IPS DF 6.9 (cell line): ENCODE measurements at regions not wholly inside any gene's neighbourhood (a gene's known extent, or its start where the extent isn't known, plus 50 kb on each side); places are given as distances from the start of the nearest gene placed in this dataset.

Experiments
- DNase-seq: peaks from one replicate; pipeline ENCODE4 v3.0.0-alpha.2; 2013; ENCODE audit warnings: low read depth, low spot score
- H3K27ac ChIP-seq: one replicate; pipeline ENCODE4 v1.5.1; 2013; ENCODE audit warnings: low read length, control low read depth
- H3K27me3 ChIP-seq: 2 replicates; pipeline ENCODE4 v1.6.1; 2013; ENCODE audit warnings: mild to moderate bottlenecking, low read length; ENCODE audit not compliant: control insufficient read depth, insufficient read depth
- H3K36me3 ChIP-seq: 2 replicates; pipeline ENCODE4 v1.6.1; 2013; ENCODE audit warnings: low read length; ENCODE audit not compliant: control insufficient read depth, insufficient read depth
- H3K4me1 ChIP-seq: 2 replicates; pipeline ENCODE4 v1.6.1; 2013; ENCODE audit warnings: low read length; ENCODE audit not compliant: control insufficient read depth, insufficient read depth
- H3K4me3 ChIP-seq: 2 replicates; pipeline ENCODE4 v1.5.1; 2013; ENCODE audit warnings: mild to moderate bottlenecking, low read length
- H3K9me3 ChIP-seq: 2 replicates; pipeline ENCODE4 v1.6.1; 2013; ENCODE audit warnings: low read length, inconsistent platforms; ENCODE audit not compliant: control insufficient read depth, insufficient read depth
- WGBS: extraction: QIAGEN DNeasy Blood & Tissue Kit; methylation state at CpG from one replicate; pipeline ENCODE4 v1.1.7; 2013; ENCODE audit warnings: mixed read lengths, missing lambda C conversion rate; ENCODE audit not compliant: insufficient read length, insufficient coverage; 5-methylcytosine and 5-hydroxymethylcytosine counted together

DNA sequence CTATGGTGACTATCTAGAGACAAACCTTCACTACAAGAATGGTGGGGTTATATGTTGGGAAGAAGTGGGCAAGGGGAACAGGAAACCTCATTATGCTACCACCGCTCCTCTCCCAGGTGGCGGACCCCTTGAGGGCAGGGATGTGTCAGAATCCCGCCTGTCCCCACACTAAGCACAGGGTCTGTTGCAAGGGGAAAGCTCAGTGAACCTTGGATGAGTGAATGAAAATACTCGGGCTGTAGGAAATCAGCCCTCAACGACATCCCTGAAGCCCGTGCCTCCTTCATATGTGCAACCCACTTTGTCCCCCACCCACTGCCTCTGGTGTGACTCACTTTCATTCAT, 68.2 kb upstream of the AMPD3 start:
- H3K4me1 ChIP-seq = no peaks in the 10 kb centered on the region; the same call in 1 of the 2 replicates
- H3K27me3 ChIP-seq = no peaks in the 10 kb centered on the region
- no CpG with 5 or more reads among the region's 6 CpGs for WGBS
- H3K36me3 ChIP-seq = no peaks in the 10 kb centered on the region
- no peak for DNase-seq
- H3K9me3 ChIP-seq = no peaks in the 10 kb centered on the region
- no peak overlapping the region for H3K4me3 ChIP-seq
- H3K27ac ChIP-seq = no peak overlapping the region

DNA sequence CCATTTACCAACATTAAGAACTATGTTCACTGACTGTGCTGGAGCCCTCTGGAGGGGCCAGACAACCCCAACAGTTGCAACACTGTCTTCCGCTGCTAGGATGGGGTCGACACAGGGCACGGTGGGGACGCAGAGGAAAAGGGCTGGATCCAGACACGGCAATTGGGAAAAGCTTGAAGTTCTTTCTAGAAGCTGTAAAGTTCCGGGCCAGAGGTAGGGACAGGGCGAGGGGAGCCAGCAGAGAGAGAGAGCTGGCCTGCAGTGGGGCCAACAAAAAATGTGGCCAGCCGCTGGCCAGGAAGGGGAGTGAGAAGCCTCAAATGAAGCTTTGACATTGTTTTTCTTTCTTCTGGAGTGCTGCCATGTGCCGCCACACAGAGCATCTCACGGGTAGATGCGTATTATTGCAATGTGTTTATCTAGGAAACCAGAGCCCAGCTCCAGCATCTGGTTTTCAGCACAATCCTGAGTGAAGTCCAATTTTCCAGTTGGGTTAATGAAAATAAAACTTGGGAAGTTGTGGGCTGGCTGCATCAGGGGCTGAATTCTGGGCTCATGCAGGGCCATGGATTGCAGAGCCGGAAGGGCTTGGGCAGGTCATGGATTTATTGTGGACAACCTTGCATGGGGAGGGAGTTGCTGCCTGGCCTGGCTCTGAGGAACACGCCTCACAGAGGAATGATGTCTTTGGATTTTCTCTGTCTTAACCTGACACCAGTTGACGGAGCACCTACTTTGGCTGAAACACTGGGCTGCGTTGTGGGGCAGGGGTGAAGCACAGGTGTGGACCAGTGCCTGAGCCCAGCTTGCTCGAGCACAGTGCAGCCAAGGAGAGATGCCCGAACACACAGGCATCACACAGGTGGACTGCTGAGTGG, 67.6 kb upstream of the AMPD3 start:
- H3K9me3 ChIP-seq = no peaks in the 10 kb centered on the region
- no peaks in the 10 kb centered on the region for H3K27me3 ChIP-seq
- WGBS = no CpG with 5 or more reads among the region's 17 CpGs
- no peak overlapping the region for H3K4me3 ChIP-seq
- no peaks in the 10 kb centered on the region; the same call in 1 of the 2 replicates for H3K4me1 ChIP-seq
- no peak for DNase-seq
- H3K36me3 ChIP-seq = no peaks in the 10 kb centered on the region
- no peak overlapping the region for H3K27ac ChIP-seq

DNA sequence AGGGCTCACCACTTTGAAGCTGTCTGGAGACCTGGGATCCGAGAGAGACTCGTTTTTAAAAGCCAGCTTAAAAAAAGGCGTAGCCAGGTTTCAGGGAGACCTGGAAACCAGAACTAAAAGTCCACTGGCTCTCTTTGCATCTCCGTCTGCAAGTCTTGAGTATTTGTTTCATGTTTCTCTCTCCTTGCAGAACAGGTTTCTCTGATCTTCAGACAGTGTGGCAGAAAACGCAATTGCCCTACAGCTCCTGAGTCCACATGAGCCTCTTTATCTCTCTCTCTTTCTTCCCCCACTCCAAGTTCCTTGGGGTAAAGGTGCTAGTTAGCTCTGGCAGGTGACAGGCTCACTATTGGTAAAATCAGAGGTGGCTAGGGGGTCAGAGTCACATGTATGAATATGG, 67.0 kb upstream of the AMPD3 start:
- no peaks in the 10 kb centered on the region for H3K9me3 ChIP-seq
- DNase-seq = no peak
- no peak overlapping the region for H3K27ac ChIP-seq
- H3K27me3 ChIP-seq = no peaks in the 10 kb centered on the region
- no peak overlapping the region for H3K4me3 ChIP-seq
- H3K36me3 ChIP-seq = no peaks in the 10 kb centered on the region
- no CpG with 5 or more reads among the region's 5 CpGs for WGBS
- no peaks in the 10 kb centered on the region; the same call in 1 of the 2 replicates for H3K4me1 ChIP-seq

DNA sequence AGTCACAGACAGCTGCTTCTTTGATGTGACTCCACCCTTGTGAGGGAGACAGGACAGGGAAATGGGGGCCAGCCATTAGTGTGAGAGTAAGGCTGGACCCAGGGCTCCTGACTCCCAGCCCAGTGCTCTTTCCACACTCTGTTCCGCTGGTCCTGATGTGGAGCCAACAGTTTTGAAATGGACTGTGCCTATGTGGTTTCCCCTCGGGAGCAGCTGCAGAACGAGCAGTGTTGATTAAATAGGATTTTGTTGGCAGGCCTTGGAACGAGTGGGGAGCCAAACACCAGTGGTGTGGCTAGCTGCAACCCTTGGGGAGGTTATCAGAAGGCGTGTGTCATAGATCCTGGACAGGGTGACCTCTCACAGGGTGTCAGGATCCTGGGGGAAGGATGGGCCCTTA, 66.5 kb upstream of the AMPD3 start:
- Histone ChIP-seq H3K4me1 (no peaks in the 10 kb centered on the region; the same call in 1 of the 2 replicates), H3K9me3 (no peaks in the 10 kb centered on the region), H3K27ac (no peak overlapping the region), H3K27me3 (no peaks in the 10 kb centered on the region), H3K36me3 (no peaks in the 10 kb centered on the region), H3K4me3 (no peak overlapping the region)
- WGBS = no CpG with 5 or more reads among the region's 5 CpGs
- no peak for DNase-seq

DNA sequence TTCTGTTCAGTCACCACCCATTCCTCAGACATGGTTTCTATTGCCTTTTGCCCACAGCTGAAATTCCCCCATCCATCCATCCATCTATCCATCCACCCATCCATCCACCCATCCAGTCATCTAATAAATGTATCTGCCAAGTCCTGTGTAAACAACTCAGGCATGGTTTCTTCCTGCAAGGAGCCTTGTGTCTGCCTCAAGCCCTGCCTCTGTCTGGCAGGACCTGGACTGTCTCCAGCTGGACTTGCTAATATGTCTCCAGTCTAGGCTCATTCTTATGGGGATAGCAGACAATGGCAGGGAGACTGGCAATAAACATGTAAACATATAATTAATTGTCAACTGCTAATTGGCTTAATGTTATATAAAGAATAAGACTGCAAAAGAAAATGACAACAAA, 64.7 kb upstream of the AMPD3 start:
- no peak overlapping the region for H3K27ac ChIP-seq
- DNase-seq = no peak
- no peaks in the 10 kb centered on the region for H3K36me3 ChIP-seq
- H3K4me3 ChIP-seq = no peak overlapping the region
- no peaks in the 10 kb centered on the region for H3K27me3 ChIP-seq
- H3K9me3 ChIP-seq = no peaks in the 10 kb centered on the region
- H3K4me1 ChIP-seq = no peaks in the 10 kb centered on the region; the same call in 1 of the 2 replicates

DNA sequence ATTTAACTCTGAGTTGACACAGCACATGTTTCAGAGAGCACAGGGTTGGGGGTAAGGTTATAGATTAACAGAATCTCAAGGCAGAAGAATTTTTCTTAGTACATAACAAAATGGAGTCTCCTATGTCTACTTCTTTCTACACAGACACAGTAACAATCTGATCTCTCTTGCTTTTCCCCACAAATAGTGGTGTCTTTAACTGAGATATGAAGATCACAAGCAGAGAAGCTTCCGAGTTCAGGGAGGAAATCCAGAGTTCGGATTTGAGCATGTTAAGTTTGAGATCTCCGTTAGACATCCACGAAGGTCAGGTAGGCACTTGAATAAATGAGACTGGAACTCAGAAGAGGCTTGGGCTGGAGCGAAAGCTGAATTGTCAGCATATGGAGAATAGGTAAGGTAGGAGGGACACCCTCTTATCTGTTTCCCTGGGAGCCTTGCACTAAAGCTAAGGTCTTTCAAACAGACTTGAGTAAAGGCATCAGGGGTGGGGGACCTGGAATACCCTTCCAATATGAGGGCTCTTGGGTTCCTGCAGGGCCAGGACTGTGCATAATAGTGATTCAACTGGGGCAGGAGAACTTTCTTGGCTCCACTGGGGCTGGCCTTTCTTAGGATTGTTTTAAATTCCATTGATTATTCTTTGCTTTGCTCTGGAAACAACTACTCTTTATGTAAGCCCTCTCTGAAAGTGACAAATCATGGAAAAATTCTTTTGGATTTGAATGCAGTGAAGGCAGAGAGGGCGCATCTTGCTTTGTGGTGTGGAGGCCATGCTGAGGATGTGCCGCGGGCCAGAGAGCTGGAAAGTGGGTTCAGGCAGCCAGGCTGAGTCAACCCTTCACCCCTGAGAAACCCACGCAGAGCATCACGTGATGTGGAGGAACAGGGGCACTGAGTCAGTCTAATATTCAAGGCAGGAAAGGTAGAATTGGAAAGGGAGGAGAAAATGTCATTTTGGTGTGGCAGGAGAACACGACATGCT, 62.7 kb upstream of the AMPD3 start:
- no peak for DNase-seq
- no peaks in the 10 kb centered on the region for H3K9me3 ChIP-seq
- no peak overlapping the region for H3K27ac ChIP-seq
- H3K27me3 ChIP-seq = no peaks in the 10 kb centered on the region
- no CpG with 5 or more reads among the region's 11 CpGs for WGBS
- H3K36me3 ChIP-seq = no peaks in the 10 kb centered on the region
- no peaks in the 10 kb centered on the region; the same call in 1 of the 2 replicates for H3K4me1 ChIP-seq
- no peak overlapping the region for H3K4me3 ChIP-seq

DNA sequence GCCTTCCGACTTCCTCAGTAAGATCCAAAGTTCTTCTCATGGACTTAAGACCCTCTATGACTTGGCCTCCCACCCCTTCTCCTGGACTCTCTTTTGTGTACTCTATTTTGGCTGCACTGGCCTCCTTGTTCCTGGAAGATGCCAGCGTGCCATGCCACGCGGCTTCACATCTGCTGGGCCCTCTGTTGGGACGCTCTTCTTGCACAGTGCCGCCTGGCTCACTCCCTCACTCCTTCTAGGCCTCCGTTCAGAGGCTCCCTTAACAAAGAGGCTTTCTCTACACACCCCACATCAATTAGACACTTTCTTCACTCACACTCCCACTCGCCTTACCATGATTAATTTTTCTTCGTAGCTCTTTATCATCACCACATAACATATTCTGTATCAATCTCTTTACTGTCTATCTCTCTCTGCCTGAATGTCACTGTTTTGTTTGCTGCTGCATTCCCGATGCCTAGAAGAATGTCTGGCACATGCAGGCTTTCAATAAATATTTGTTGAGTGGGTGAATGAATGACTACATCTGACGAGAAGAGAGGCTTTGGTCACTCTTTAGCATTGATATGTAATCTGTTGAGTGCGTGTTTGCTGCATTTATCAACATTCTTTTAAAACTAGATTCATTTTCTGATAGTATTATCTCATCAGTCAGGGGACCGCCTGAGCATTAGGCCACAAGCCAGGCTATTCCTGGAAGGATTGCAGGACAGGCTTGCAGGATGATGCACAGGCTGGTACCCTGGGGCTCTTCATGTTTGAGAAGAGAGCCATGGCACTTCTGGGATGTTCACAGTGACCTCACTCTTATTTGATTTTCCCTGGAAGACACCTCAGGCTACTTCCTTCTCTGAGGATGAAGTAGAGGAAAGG, 60.6 kb upstream of the AMPD3 start:
- H3K36me3 ChIP-seq = no peaks in the 10 kb centered on the region
- no peak overlapping the region for H3K27ac ChIP-seq
- no peak for DNase-seq

DNA sequence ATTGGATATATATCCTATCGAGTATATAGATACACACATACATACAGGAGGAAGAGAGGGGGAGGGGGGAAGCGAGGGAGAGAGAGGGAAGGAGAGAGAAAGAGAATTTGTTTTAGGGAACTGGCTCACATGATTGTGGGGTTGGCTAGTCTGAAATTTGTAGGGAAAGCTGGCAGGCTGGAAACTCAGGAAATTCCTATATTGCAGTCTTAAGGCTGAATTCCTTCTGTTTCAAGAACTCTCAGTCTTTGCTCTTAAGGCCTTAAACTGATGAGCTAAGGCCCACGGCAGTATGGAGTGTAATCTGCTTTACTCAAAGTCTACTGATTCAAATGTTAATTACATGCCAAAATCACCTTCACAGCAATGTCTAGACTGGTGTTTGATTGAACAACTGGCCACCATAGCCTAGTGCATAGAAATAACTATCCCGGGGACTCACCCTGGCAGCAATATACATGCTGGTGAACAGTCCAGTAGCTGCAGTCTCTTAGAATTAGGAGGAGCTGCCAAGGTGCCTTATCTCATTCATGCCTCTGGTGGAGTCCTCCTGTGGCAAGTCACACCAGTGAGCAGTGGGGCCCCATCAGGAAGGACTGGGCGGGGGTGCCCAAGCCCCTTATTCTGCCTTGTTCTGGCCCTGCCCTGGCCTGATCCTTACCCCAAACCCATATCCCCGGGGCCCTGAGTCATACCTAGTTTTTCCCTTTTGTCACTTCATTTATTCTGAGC, 59.7 kb upstream of the AMPD3 start:
- no CpG with 5 or more reads among the region's 6 CpGs for WGBS

More for the DNA sequence above, 60.6 kb upstream of the AMPD3 start:
- Histone ChIP-seq H3K9me3 (no peaks in the 10 kb centered on the region), H3K4me3 (no peak overlapping the region), H3K27me3 (no peaks in the 10 kb centered on the region), H3K4me1 (no peaks in the 10 kb centered on the region)
- WGBS = 100% methylated on average over 2 of the region's 13 CpGs

DNA sequence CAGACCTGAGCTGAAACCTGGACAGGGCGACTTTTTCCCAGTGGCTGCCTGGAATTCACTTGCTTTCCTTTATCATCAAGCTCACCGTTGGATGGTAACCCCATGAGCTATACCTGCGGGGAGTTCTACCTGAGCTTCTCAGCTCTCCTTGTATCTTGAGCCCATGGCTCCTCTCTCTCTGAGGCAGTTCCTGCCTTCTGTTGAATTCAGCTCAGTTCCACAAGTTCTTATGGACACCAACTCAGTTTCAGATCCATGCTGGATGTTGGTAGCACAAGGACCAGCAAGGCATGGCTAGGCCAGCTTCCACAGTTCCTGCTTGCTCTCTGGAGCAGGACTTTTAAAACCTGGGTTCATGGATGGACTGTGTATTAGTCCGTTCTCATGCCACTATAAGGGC, 58.3 kb upstream of the AMPD3 start:
- no peaks in the 10 kb centered on the region for H3K9me3 ChIP-seq
- no peaks in the 10 kb centered on the region for H3K27me3 ChIP-seq
- no peaks in the 10 kb centered on the region for H3K36me3 ChIP-seq
- DNase-seq = no peak
- WGBS = no CpG with 5 or more reads among the region's 4 CpGs
- no peak overlapping the region for H3K4me3 ChIP-seq
- no peaks in the 10 kb centered on the region for H3K4me1 ChIP-seq
- H3K27ac ChIP-seq = no peak overlapping the region

More for the DNA sequence above, 59.7 kb upstream of the AMPD3 start:
- H3K27me3 ChIP-seq = no peaks in the 10 kb centered on the region
- no peaks in the 10 kb centered on the region for H3K36me3 ChIP-seq
- no peak for DNase-seq
- no peaks in the 10 kb centered on the region for H3K9me3 ChIP-seq
- H3K27ac ChIP-seq = no peak overlapping the region
- no peaks in the 10 kb centered on the region for H3K4me1 ChIP-seq
- no peak overlapping the region for H3K4me3 ChIP-seq
